Liver (tissue), 8 donors: ENCODE measurements at regions not wholly inside any gene's neighbourhood (a gene's known extent, or its start where the extent isn't known, plus 50 kb on each side); places are given as distances from the start of the nearest gene placed in this dataset.

Source experiments
- DNase-seq: peaks from one replicate; pipeline ENCODE4 v3.0.0-alpha.2; 2017; ENCODE audit warnings: low spot score
- H3K27ac ChIP-seq, 2 donors: one replicate each; pipeline ENCODE4 v1.7.0; 2013; ENCODE audit warnings: inconsistent platforms in 2 of 2, low read length in 2 of 2, control low read depth in 1 of 2, low read depth in 1 of 2, mild to moderate bottlenecking in 1 of 2
- H3K27me3 ChIP-seq, 4 donors: one replicate each; pipeline versions ENCODE4 v1.6.1 to v1.7.0; 2013; ENCODE audit warnings: low read length in 3 of 4, inconsistent platforms in 1 of 4, mild to moderate bottlenecking in 1 of 4, moderate library complexity in 1 of 4; ENCODE audit not compliant: control insufficient read depth in 4 of 4, insufficient read depth in 4 of 4
- H3K36me3 ChIP-seq, 4 donors: one replicate each; pipeline versions ENCODE4 v1.6.1 to v1.7.0; 2013; ENCODE audit warnings: low read length in 3 of 4, mild to moderate bottlenecking in 3 of 4, low read depth in 1 of 4, moderate library complexity in 1 of 4; ENCODE audit not compliant: control insufficient read depth in 4 of 4, insufficient read depth in 3 of 4
- H3K4me1 ChIP-seq, 4 donors: one replicate each; pipeline versions ENCODE4 v1.6.1 to v1.7.0; 2013; ENCODE audit warnings: low read length in 3 of 4, mild to moderate bottlenecking in 3 of 4, moderate library complexity in 1 of 4; ENCODE audit not compliant: control insufficient read depth in 4 of 4, insufficient read depth in 4 of 4
- H3K4me3 ChIP-seq, 3 donors: one replicate each; pipeline versions ENCODE4 v1.6.1 to v1.7.0; 2013; ENCODE audit warnings: low read length in 3 of 3, control low read depth in 1 of 3, low read depth in 1 of 3, mild to moderate bottlenecking in 1 of 3
- H3K9ac ChIP-seq, 2 donors: one replicate each; pipeline ENCODE4 v1.7.0; 2013; ENCODE audit warnings: low read length in 2 of 2, mild to moderate bottlenecking in 2 of 2, moderate library complexity in 2 of 2, control low read depth in 1 of 2, low read depth in 1 of 2
- H3K9me3 ChIP-seq, 4 donors: one replicate each; pipeline versions ENCODE4 v1.6.1 to v1.7.0; 2013; ENCODE audit warnings: low read length in 3 of 4; ENCODE audit not compliant: control insufficient read depth in 4 of 4
- FOXA1 ChIP-seq: IDR thresholded peaks from 2 replicates; pipeline ENCODE4 v1.6.1; 2016; ENCODE audit warnings: antibody characterized with exemption
- FOXA2 ChIP-seq: IDR thresholded peaks from 2 replicates; pipeline ENCODE4 v1.6.1; 2016; ENCODE audit warnings: antibody characterized with exemption
- GABPA ChIP-seq, 2 donors: IDR thresholded peaks in 1 of 2; conservative IDR thresholded peaks in 1 of 2; 2 replicates each; pipeline ENCODE4 v1.6.1; 2016; ENCODE audit warnings: antibody characterized with exemption in 2 of 2, mild to moderate bottlenecking in 1 of 2, moderate library complexity in 1 of 2
- HNF4A ChIP-seq, 2 donors: conservative IDR thresholded peaks; 2 replicates each; pipeline ENCODE4 v1.6.1; 2016; ENCODE audit warnings: antibody characterized with exemption in 2 of 2, mild to moderate bottlenecking in 2 of 2
- HNF4G ChIP-seq: IDR thresholded peaks from 2 replicates; pipeline ENCODE4 v1.6.1; 2016; ENCODE audit warnings: antibody characterized with exemption
- JUND ChIP-seq, 2 donors: IDR thresholded peaks; 2 replicates each; pipeline ENCODE4 v1.6.1; 2016; ENCODE audit warnings: antibody characterized with exemption in 2 of 2
- NR2F2 ChIP-seq: IDR thresholded peaks from 2 replicates; pipeline ENCODE4 v1.6.1; 2016; ENCODE audit warnings: antibody characterized with exemption
- RAD21 ChIP-seq, 2 donors: IDR thresholded peaks; 2 replicates each; pipeline ENCODE4 v1.6.1; 2016; ENCODE audit warnings: antibody characterized with exemption in 2 of 2, mild to moderate bottlenecking in 2 of 2
- RXRA ChIP-seq, 2 donors: IDR thresholded peaks; 2 replicates each; pipeline ENCODE4 v1.6.1; 2017 to 2018; ENCODE audit warnings: antibody characterized with exemption in 2 of 2, mild to moderate bottlenecking in 1 of 2
- SP1 ChIP-seq: IDR thresholded peaks from 2 replicates; pipeline ENCODE4 v1.6.1; 2018; ENCODE audit warnings: antibody characterized with exemption, mild to moderate bottlenecking
- TAF1 ChIP-seq: conservative IDR thresholded peaks from 2 replicates; pipeline ENCODE4 v1.6.1; 2016; ENCODE audit warnings: antibody characterized with exemption, mild to moderate bottlenecking
- YY1 ChIP-seq: IDR thresholded peaks from 2 replicates; pipeline ENCODE4 v1.6.1; 2016; ENCODE audit warnings: antibody characterized with exemption, mild to moderate bottlenecking
- WGBS: extraction: QIAGEN DNeasy Blood & Tissue Kit; methylation state at CpG from one replicate; pipeline ENCODE4 v1.1.7; 2013; 5-methylcytosine and 5-hydroxymethylcytosine counted together
- TF ChIP-seq, protein P1 (sequence below): fragments of 150-350 bp; IDR thresholded peaks from 2 replicates; pipeline ENCODE4 v1.5.1; 2017; ENCODE audit warnings: improper control_type of control experiment, low read depth, low read length; ENCODE audit not compliant: missing input control
- TF ChIP-seq, protein P2 (sequence below): IDR thresholded peaks from 2 replicates; pipeline ENCODE4 v1.6.1; 2016; ENCODE audit warnings: antibody characterized with exemption
- TF ChIP-seq, protein P3 (sequence below): IDR thresholded peaks from 2 replicates; pipeline ENCODE4 v1.6.1; 2016; ENCODE audit warnings: antibody characterized with exemption
- TF ChIP-seq, protein P4 (sequence below): IDR thresholded peaks from 2 replicates; pipeline ENCODE4 v1.6.1; 2016; ENCODE audit warnings: antibody characterized with exemption
- TF ChIP-seq, protein P5 (sequence below): IDR thresholded peaks from 2 replicates; pipeline ENCODE4 v1.6.1; 2016; ENCODE audit warnings: antibody characterized with exemption, mild to moderate bottlenecking
- donor health status: healthy.
- donor health status: healthy.
- donor health status: healthy.
- donor health status: healthy.
- donor health status: healthy.

DNA sequence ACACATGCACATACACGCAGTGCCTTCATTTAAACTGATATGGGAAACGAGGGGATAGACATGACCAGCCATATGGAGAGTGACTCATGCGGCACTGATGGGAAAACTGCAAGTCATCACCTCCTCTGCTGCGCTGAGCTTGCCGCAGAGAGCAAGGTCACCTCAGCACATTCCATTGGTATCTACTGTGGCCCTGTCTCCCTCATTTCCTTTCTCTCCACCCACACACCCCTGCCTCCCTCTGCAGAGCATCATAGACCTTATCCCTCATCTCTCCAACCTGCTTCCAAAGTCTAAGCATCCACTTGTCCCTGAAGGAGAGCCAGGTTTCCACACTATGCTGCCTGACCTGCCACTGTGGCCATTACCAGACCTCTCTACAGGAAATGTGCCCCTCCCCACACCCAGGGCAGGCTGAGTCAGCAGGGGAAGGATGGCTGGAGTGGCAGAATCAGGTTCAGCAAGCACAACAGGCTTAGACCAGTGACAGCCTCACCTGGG is 116.9 kb upstream of the SNX19 start (continued):
- TF ChIP-seq, protein P1, sequence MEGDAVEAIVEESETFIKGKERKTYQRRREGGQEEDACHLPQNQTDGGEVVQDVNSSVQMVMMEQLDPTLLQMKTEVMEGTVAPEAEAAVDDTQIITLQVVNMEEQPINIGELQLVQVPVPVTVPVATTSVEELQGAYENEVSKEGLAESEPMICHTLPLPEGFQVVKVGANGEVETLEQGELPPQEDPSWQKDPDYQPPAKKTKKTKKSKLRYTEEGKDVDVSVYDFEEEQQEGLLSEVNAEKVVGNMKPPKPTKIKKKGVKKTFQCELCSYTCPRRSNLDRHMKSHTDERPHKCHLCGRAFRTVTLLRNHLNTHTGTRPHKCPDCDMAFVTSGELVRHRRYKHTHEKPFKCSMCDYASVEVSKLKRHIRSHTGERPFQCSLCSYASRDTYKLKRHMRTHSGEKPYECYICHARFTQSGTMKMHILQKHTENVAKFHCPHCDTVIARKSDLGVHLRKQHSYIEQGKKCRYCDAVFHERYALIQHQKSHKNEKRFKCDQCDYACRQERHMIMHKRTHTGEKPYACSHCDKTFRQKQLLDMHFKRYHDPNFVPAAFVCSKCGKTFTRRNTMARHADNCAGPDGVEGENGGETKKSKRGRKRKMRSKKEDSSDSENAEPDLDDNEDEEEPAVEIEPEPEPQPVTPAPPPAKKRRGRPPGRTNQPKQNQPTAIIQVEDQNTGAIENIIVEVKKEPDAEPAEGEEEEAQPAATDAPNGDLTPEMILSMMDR, result no peak
- no peak for TF ChIP-seq GABPA (IDR thresholded peaks at IDR 0.05 in 1 of 2, conservative IDR thresholded peaks at IDR 0.05 in 1 of 2)
- TF ChIP-seq TAF1, result no peak
- TF ChIP-seq FOXA1, result no peak
- TF ChIP-seq HNF4G, result no peak
- no peak for TF ChIP-seq JUND (IDR thresholded peaks at IDR 0.05)

DNA sequence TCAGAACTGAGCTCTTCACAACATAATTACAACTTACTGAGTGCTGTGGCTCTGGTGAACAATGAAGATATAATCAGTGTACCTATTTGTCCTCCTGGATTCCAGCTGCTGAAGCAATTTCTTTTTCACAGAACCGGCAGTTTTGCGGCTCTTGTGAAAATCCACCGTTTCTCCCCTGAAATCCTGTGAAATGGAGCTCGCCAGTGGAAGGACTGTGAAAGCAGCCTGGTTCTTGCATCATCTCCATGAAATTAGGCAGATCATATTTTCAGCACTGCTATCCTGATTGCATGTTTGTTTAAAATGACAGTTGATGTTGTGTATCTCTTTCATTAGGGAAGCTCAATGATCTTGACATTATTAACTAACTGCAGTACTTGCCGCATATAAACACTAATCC is 120.2 kb upstream of the SNX19 start:
- TF ChIP-seq, protein P2, sequence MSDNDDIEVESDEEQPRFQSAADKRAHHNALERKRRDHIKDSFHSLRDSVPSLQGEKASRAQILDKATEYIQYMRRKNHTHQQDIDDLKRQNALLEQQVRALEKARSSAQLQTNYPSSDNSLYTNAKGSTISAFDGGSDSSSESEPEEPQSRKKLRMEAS, result no peak
- no peak for TF ChIP-seq FOXA1
- TF ChIP-seq, protein P3, sequence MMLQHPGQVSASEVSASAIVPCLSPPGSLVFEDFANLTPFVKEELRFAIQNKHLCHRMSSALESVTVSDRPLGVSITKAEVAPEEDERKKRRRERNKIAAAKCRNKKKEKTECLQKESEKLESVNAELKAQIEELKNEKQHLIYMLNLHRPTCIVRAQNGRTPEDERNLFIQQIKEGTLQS, result no peak
- TF ChIP-seq RAD21 (IDR thresholded peaks at IDR 0.05), result no peak
- TF ChIP-seq RXRA (IDR thresholded peaks at IDR 0.05), result no peak
- TF ChIP-seq SP1, result no peak
- no peak for TF ChIP-seq JUND (IDR thresholded peaks at IDR 0.05)
- no peak for TF ChIP-seq FOXA2
- no peak for TF ChIP-seq HNF4A (conservative IDR thresholded peaks at IDR 0.05)
- no peak for TF ChIP-seq NR2F2
- TF ChIP-seq, protein P1, result no peak
- no peak for TF ChIP-seq HNF4G
- no peaks in the 10 kb centered on the region for H3K9me3 ChIP-seq
- no peaks in the 10 kb centered on the region for H3K4me1 ChIP-seq
- WGBS, result 78% methylated on average over 5 of the region's 5 CpGs
- no peak for DNase-seq
- H3K9ac ChIP-seq, result no peak overlapping the region
- no peak overlapping the region for H3K4me3 ChIP-seq
- H3K27ac ChIP-seq, result no peak overlapping the region
- peaks cover 0 to 8% (median 0%) of the 10 kb centered on the region in 4 donors for H3K27me3 ChIP-seq
- no peaks in the 10 kb centered on the region for H3K36me3 ChIP-seq

DNA sequence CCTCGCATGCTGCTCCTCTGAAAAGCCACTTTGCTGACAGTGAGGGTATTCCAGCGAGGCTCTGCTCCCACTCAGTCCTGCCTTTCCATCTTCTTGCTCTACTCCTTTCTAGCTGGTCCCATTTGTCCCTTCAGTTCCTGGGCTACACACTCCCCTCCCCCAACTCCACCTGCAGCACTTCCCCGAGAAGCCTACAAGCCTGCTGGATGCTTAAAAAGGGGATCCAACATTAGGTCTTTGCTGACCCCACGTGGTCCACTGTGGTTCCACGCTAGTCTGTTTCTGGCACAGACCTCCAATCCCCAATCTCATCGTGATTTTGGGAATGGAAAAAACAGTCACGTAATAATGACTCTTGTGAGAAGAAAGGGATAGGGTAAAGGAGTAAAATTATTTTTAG is 121.6 kb upstream of the SNX19 start:
- Histone ChIP-seq H3K9ac (no peak overlapping the region), H3K27ac (no peak overlapping the region), H3K9me3 (no peaks in the 10 kb centered on the region), H3K4me3 (no peak overlapping the region), H3K27me3 (peaks cover 0 to 8% (median 0%) of the 10 kb centered on the region in 4 donors), H3K4me1 (no peaks in the 10 kb centered on the region), H3K36me3 (no peaks in the 10 kb centered on the region)
- DNase-seq, result no peak
- 41% methylated on average over 7 of the region's 7 CpGs for WGBS
- TF ChIP-seq RAD21 (IDR thresholded peaks at IDR 0.05) (no peak), FOXA1 (no peak), HNF4G (no peak), GABPA (IDR thresholded peaks at IDR 0.05 in 1 of 2, conservative IDR thresholded peaks at IDR 0.05 in 1 of 2) (no peak), HNF4A (conservative IDR thresholded peaks at IDR 0.05) (no peak), YY1 (no peak), SP1 (no peak), RXRA (IDR thresholded peaks at IDR 0.05) (no peak)
- TF ChIP-seq, protein P4, sequence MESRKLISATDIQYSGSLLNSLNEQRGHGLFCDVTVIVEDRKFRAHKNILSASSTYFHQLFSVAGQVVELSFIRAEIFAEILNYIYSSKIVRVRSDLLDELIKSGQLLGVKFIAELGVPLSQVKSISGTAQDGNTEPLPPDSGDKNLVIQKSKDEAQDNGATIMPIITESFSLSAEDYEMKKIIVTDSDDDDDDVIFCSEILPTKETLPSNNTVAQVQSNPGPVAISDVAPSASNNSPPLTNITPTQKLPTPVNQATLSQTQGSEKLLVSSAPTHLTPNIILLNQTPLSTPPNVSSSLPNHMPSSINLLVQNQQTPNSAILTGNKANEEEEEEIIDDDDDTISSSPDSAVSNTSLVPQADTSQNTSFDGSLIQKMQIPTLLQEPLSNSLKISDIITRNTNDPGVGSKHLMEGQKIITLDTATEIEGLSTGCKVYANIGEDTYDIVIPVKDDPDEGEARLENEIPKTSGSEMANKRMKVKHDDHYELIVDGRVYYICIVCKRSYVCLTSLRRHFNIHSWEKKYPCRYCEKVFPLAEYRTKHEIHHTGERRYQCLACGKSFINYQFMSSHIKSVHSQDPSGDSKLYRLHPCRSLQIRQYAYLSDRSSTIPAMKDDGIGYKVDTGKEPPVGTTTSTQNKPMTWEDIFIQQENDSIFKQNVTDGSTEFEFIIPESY, result no peak
- TF ChIP-seq, protein P2, result no peak
- TF ChIP-seq, protein P1, result no peak
- TF ChIP-seq, protein P5, sequence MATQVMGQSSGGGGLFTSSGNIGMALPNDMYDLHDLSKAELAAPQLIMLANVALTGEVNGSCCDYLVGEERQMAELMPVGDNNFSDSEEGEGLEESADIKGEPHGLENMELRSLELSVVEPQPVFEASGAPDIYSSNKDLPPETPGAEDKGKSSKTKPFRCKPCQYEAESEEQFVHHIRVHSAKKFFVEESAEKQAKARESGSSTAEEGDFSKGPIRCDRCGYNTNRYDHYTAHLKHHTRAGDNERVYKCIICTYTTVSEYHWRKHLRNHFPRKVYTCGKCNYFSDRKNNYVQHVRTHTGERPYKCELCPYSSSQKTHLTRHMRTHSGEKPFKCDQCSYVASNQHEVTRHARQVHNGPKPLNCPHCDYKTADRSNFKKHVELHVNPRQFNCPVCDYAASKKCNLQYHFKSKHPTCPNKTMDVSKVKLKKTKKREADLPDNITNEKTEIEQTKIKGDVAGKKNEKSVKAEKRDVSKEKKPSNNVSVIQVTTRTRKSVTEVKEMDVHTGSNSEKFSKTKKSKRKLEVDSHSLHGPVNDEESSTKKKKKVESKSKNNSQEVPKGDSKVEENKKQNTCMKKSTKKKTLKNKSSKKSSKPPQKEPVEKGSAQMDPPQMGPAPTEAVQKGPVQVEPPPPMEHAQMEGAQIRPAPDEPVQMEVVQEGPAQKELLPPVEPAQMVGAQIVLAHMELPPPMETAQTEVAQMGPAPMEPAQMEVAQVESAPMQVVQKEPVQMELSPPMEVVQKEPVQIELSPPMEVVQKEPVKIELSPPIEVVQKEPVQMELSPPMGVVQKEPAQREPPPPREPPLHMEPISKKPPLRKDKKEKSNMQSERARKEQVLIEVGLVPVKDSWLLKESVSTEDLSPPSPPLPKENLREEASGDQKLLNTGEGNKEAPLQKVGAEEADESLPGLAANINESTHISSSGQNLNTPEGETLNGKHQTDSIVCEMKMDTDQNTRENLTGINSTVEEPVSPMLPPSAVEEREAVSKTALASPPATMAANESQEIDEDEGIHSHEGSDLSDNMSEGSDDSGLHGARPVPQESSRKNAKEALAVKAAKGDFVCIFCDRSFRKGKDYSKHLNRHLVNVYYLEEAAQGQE, result no peak
